Activated naive CD8-positive, alpha-beta T cell treated with anti-CD3 and anti-CD28 coated beads, Interleukin-2, amount 10 ng/mL, durations not matched to agents 7 days and 5 days (primary cell): ENCODE measurements at regions not wholly inside any gene's neighbourhood (a gene's known extent, or its start where the extent isn't known, plus 50 kb on each side); places are given as distances from the start of the nearest gene placed in this dataset.
"Not testable (repeated sequence)": the region's sequence is repeated elsewhere in the genome, so short reads cannot be mapped to it uniquely, and the experiment has no call there.

Experiments
- ATAC-seq: fragments of 150-1000 bp; cut with Tn5 transposase; one replicate; pipeline ENCODE4 v1.10.0; 2021; ENCODE audit warnings: low read depth, moderate library complexity
- POLR2A ChIA-PET: fragments of 350-600 bp; sonication (Branson Sonifier 250); formaldehyde crosslinking; loops from one replicate; lab custom pipeline; 2021; ENCODE audit warnings: antibody characterized with exemption; lab: Charles Lee
- DNase-seq: peaks from one replicate; pipeline ENCODE4 v3.0.0; 2021
- H3K27ac Mint-ChIP-seq: one replicate; pipeline ENCODE4 v1.8.0; 2022; ENCODE audit warnings: mild to moderate bottlenecking, mixed read lengths
- H3K27me3 Mint-ChIP-seq: one replicate; pipeline ENCODE4 v1.8.0; 2022; ENCODE audit warnings: mild to moderate bottlenecking, moderate library complexity, mixed read lengths
- H3K36me3 Mint-ChIP-seq: one replicate; pipeline ENCODE4 v1.8.0; 2021; ENCODE audit warnings: mild to moderate bottlenecking, mixed read lengths
- H3K4me1 Mint-ChIP-seq: one replicate; pipeline ENCODE4 v1.8.0; 2021; ENCODE audit warnings: mixed read lengths
- H3K4me3 Mint-ChIP-seq: one replicate; pipeline ENCODE4 v1.8.0; 2022; ENCODE audit warnings: mild to moderate bottlenecking, moderate library complexity, mixed read lengths
- H3K9me3 Mint-ChIP-seq: one replicate; pipeline ENCODE4 v1.8.0; 2021; ENCODE audit warnings: mixed read lengths

DNA sequence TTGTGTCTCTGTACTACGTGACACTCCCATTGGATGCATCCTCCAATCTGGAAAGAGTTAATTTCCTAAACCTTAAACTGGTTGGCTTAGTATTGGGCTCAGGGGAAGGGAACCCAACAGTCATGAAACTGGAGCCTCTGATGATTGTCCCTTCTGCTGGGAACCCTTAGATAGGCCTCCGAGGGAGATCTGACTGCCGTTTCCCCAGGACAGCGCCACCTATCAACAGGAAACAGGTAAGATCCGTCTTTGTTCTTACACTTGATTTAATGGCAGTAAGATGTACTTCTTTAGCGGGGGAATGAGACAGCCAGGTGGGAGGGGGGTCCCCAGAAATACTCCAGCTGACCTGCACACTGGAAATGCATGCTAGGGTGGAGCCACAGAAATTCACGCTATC is 1749.6 kb downstream of the SI start:
- H3K36me3 Mint-ChIP-seq: no peaks in the 10 kb centered on the region
- no peak overlapping the region for H3K4me3 Mint-ChIP-seq
- no peak for ATAC-seq
- POLR2A ChIA-PET: no interaction called here
- no peaks in the 10 kb centered on the region for H3K4me1 Mint-ChIP-seq
- H3K27me3 Mint-ChIP-seq: no peaks in the 10 kb centered on the region
- peaks cover 4% of the 10 kb centered on the region for H3K9me3 Mint-ChIP-seq
- no peak overlapping the region for H3K27ac Mint-ChIP-seq
- no peak for DNase-seq

DNA sequence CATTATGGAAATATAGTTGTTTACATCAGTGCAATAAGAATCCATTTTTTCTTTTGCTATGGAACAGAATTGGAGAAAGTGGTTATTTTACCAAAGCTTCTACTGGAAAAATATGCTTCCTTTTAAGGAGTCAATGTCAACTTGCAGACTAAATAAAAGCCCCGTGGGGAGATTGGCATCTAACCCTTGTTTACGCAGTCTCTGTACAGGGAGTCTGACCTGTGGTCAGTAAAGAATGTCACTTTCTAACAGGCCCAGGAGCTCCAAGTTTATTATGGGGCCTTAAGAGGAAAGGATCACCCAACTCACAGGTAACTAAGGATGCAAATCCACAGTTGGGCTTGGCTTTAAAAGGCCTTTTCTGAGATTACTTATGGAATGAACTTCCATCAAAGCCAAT is 1751.2 kb downstream of the SI start:
- Mint-ChIP-seq H3K4me1 (no peaks in the 10 kb centered on the region), H3K9me3 (peaks cover 4% of the 10 kb centered on the region), H3K36me3 (no peaks in the 10 kb centered on the region), H3K27ac (no peak overlapping the region), H3K27me3 (no peaks in the 10 kb centered on the region), H3K4me3 (no peak overlapping the region)
- no peak for ATAC-seq
- POLR2A ChIA-PET: no interaction called here
- no peak for DNase-seq

DNA sequence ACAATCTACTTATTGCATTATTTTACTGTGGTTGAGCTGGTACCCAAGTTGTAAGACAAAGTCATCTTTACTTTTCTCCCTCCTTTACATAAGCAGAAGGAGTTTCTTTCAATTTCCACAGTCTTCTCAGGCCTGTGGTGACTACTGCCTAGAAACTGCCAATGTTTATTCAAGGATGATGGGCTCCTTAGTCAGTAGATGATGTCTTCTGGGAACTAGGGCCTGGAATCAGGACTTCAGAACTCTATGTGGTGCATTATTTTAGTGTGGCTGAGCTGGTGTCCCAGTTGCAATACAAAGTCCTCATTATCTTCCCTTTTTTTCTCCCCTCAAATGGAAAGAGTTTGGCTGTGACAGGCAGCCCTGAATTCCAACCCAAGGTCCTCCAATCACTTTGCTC is 1762.5 kb downstream of the SI start:
- Mint-ChIP-seq H3K36me3 (no peaks in the 10 kb centered on the region), H3K4me3 (no peak overlapping the region), H3K4me1 (no peaks in the 10 kb centered on the region), H3K27ac (no peak overlapping the region), H3K27me3 (no peaks in the 10 kb centered on the region), H3K9me3 (no peaks in the 10 kb centered on the region)
- DNase-seq (no peak), ATAC-seq (no peak)
- POLR2A ChIA-PET: no interaction called here

DNA sequence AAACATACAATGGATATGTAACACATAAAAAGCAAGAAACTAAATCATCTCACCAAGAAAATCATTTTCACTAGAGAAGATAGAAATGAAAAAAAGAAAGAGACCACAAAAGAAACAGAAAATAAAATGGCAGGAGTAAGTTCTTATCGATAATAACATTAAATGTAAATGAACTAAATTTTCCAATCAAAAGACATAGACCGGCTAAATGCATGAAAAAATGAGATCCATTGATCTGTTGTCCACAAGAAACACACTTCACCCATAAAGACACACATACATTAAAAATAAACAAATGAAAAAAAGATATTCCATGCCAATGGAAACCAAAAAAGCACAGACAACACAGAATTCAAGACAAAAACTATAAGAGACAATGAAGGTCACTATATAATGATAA is 1771.9 kb downstream of the SI start:
- no peaks in the 10 kb centered on the region for H3K27me3 Mint-ChIP-seq
- DNase-seq (no peak), ATAC-seq (no peak)
- H3K4me3 Mint-ChIP-seq: no peak overlapping the region
- H3K27ac Mint-ChIP-seq: no peak overlapping the region
- no peaks in the 10 kb centered on the region for H3K36me3 Mint-ChIP-seq
- POLR2A ChIA-PET: no interaction called here
- peaks cover 18% of the 10 kb centered on the region for H3K9me3 Mint-ChIP-seq
- no peaks in the 10 kb centered on the region for H3K4me1 Mint-ChIP-seq

DNA sequence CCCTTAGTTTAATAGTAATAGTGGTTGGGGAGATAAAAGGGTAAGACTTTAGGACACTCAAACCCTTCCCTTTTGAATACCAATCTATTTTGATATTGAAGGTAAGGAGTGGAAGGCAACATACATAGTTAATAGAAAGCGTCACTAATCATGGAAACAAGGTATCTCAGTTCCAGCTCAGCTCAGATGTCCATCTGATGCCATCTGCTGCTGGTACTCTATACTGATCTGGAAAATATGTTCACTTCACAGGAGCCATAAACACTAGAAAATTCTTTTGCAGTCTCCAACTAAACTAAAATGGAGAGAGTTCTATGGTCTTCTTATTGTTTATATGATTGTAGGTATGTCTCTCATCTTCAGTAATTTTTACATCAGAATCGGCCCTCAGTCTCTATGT is 1777.1 kb downstream of the OTOL1 start:
- no peak for ATAC-seq
- Mint-ChIP-seq H3K4me3 (no peak overlapping the region), H3K27me3 (no peaks in the 10 kb centered on the region), H3K36me3 (no peaks in the 10 kb centered on the region), H3K27ac (no peak overlapping the region), H3K4me1 (no peaks in the 10 kb centered on the region), H3K9me3 (peaks cover 3% of the 10 kb centered on the region)
- no peak for DNase-seq
- POLR2A ChIA-PET: no interaction called here

DNA sequence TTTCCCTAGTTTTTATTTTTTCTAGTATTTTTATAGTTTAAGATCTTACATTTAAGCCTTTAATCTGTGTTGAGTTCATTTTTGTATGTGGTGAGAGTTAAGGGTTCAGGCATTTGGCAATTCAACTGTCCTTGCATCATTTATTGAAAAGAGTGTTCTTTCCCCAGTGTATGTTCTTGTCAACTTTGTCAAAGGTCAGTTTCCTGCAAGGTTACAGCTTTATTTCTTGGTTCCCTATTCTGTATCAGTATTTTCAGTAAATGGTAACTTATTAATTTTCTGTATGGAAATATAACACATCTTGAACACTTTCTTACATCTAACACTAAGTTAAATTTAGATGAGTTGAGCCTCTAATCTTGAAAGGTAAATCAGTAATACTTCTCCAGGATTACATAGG is 1770.1 kb downstream of the OTOL1 start:
- no peak for ATAC-seq
- POLR2A ChIA-PET: no interaction called here
- no peak for DNase-seq
- no peak overlapping the region for H3K4me3 Mint-ChIP-seq
- no peaks in the 10 kb centered on the region for H3K27me3 Mint-ChIP-seq
- no peaks in the 10 kb centered on the region for H3K4me1 Mint-ChIP-seq
- peaks cover 2% of the 10 kb centered on the region for H3K9me3 Mint-ChIP-seq
- no peaks in the 10 kb centered on the region for H3K36me3 Mint-ChIP-seq
- no peak overlapping the region for H3K27ac Mint-ChIP-seq

DNA sequence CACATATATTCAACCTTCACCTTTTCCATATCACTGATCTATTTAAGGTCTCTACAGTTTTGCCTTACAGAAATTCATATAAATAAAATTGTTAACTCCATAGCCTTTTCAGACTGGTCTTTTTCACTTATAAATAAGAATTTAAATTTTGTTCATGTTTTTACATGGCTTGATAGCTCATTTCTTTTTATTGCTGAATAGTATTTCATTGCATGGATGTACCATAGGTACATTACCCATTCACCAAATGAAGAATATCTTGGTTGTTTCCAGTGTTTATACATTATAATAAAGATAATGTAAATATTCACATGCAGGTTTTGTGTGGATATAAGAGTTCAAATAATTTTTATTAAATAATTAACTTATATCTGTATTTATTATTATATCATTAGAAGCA is 1765.0 kb downstream of the OTOL1 start:
- Mint-ChIP-seq H3K27me3 (no peaks in the 10 kb centered on the region), H3K36me3 (no peaks in the 10 kb centered on the region), H3K4me3 (no peak overlapping the region), H3K27ac (no peak overlapping the region), H3K4me1 (no peaks in the 10 kb centered on the region), H3K9me3 (peaks cover 2% of the 10 kb centered on the region)
- POLR2A ChIA-PET: no interaction called here
- no peak for DNase-seq
- no peak for ATAC-seq

DNA sequence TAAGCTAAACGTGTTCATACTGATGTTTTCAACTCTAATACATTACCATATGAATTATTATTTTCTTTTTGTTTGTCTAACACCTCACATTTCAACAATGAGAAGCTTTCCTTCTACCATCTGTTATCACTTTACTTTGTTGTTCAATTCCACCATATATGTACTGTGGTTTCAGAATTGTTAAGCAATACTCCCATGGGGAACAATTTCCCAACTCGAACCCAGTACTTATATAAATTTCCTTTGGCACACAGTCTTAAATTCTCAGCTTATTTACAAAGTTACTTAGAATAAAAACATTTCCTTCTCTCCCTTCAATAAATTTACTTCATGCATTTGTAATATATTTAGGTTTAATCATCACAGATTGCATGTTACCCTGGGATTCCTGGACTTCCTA is 1764.4 kb downstream of the OTOL1 start:
- Mint-ChIP-seq H3K9me3 (peaks cover 2% of the 10 kb centered on the region), H3K36me3 (no peaks in the 10 kb centered on the region), H3K27me3 (no peaks in the 10 kb centered on the region), H3K27ac (no peak overlapping the region), H3K4me3 (no peak overlapping the region), H3K4me1 (no peaks in the 10 kb centered on the region)
- POLR2A ChIA-PET: no interaction called here
- DNase-seq (no peak), ATAC-seq (no peak)

DNA sequence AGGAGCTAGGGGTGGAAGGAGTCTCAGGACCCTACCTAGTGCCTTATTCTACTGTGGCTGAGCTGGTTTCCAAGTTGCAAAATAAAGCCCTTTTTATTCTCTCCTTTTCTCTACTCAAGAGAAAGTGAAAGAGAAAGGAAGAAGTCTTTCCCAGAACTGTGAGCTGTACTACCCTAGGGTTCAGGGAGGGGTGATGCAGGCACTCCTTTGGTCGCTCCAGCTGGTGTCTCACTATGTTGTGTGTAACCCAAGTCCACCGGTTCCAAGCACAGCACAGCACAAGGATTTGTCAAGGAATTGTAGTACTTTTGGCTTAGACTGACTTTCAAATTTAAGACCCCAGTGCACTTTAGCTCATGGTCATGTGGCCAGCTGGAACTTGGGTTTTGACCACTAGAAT is 1721.7 kb downstream of the OTOL1 start:
- no peak for DNase-seq
- POLR2A ChIA-PET: no interaction called here
- H3K27ac Mint-ChIP-seq: no peak overlapping the region
- ATAC-seq: no peak
- H3K9me3 Mint-ChIP-seq: peaks cover 6% of the 10 kb centered on the region
- H3K27me3 Mint-ChIP-seq: no peaks in the 10 kb centered on the region
- H3K4me3 Mint-ChIP-seq: no peak overlapping the region
- H3K36me3 Mint-ChIP-seq: no peaks in the 10 kb centered on the region
- no peaks in the 10 kb centered on the region for H3K4me1 Mint-ChIP-seq

DNA sequence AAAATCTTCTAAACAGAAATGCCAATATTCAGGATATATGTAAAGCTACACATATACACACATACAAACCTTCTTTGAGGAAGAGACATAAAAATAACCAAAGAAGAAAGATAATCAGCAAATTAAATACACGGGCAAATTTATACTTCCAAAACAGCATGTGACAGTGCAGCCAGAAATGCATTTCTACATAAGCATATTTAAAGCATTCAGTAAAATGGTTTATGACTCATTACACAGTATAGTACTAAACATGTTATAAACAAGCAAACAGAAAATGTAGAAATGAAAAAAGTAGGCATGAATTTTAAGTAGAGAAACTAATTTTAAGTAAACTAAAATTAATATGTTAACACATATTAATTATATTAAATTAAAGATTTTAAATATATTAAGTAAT is 1717.2 kb downstream of the OTOL1 start:
- POLR2A ChIA-PET: no interaction called here
- H3K36me3 Mint-ChIP-seq: no peaks in the 10 kb centered on the region

DNA sequence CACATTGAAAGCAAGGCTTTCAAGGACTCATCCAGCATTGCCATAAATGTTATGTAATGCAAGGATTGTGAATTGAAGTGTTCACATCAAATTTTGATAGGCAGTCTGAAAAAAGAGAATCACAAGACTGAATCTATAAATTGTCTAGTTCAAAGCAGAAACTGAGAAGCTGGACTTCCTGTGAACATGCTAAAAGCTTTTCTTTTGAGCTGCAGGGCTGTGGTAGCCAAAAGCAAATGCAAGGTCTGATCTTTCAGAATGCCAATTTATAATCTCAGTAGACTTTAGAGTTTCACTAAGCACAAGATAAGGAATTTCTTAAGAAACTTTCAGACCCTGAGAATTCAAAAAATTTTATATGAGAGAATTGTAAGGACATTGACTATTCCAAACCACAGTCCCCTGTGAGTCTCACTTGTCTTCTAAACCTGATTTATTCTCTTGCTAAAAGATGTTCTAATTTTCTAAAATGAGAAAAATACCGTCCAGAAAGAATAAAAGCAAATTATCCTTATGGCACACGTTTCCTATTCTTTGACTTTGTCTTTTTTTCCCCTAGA is 1700.3 kb downstream of the OTOL1 start:
- no peaks in the 10 kb centered on the region for H3K4me1 Mint-ChIP-seq
- POLR2A ChIA-PET: no interaction called here
- H3K27me3 Mint-ChIP-seq: no peaks in the 10 kb centered on the region
- H3K36me3 Mint-ChIP-seq: no peaks in the 10 kb centered on the region
- ATAC-seq (no peak), DNase-seq (no peak)
- H3K27ac Mint-ChIP-seq: no peak overlapping the region
- H3K4me3 Mint-ChIP-seq: no peak overlapping the region
- no peaks in the 10 kb centered on the region for H3K9me3 Mint-ChIP-seq

More for the DNA sequence above, 1717.2 kb downstream of the OTOL1 start:
- Mint-ChIP-seq H3K27ac (no peak overlapping the region), H3K4me3 (no peak overlapping the region), H3K9me3 (peaks cover 6% of the 10 kb centered on the region), H3K27me3 (no peaks in the 10 kb centered on the region), H3K4me1 (no peaks in the 10 kb centered on the region)
- DNase-seq (no peak), ATAC-seq (no peak)

DNA sequence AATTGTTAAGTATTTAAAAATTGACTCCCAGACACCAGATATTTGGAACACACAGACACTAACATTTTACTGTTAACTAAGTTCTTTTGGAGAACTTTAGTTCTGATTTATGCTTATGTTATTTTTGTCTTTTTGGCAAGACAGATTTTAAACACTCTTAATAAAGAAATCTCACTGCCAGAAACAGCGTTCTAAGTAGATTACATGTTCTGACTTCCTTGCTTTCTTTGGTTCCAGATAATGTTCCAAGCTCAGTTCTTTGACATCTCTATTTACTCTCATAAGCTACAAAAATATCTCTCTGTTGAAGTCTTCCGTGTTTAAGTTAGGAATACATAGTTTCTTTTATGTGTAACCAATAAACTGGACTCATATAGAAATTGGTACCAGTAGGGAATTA is 1699.6 kb downstream of the OTOL1 start:
- ATAC-seq (no peak), DNase-seq (no peak)
- Mint-ChIP-seq H3K36me3 (no peaks in the 10 kb centered on the region), H3K4me3 (no peak overlapping the region), H3K27me3 (no peaks in the 10 kb centered on the region), H3K27ac (no peak overlapping the region), H3K4me1 (no peaks in the 10 kb centered on the region), H3K9me3 (no peaks in the 10 kb centered on the region)
- POLR2A ChIA-PET: no interaction called here

DNA sequence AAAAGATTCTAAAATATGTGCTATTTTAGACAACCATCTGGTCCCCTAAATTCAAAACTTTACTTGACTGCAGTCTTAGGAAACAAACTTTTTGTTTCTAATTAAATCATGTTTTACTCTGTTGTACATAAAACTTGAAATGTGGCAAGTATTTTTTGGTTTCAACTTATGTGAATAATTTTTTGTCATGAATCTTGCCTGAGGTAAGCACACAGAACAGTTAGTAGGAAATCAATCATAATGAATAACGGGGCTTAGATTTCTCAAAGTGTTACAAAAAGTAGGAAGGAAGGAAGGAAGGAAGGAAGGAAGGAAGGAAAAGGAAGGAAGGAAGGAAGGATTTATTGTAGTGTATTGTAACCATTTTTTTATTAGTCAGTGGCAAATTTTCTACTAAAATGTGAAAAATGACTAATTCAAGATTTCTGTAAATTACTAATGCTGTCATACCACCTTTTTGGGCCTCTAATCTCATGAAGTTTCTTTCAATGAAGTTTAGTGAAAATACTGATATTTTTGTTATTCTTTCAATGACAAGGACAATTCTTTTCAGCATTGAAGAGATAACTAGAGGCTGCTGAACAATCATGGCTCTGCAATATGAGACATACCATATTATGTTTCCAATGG is 1689.2 kb downstream of the OTOL1 start:
- ATAC-seq (no peak), DNase-seq (no peak)
- H3K4me1 Mint-ChIP-seq: no peaks in the 10 kb centered on the region
- no peak overlapping the region for H3K4me3 Mint-ChIP-seq
- H3K9me3 Mint-ChIP-seq: peaks cover 2% of the 10 kb centered on the region
- POLR2A ChIA-PET: no interaction called here
- no peak overlapping the region for H3K27ac Mint-ChIP-seq
- H3K36me3 Mint-ChIP-seq: no peaks in the 10 kb centered on the region
- no peaks in the 10 kb centered on the region for H3K27me3 Mint-ChIP-seq

DNA sequence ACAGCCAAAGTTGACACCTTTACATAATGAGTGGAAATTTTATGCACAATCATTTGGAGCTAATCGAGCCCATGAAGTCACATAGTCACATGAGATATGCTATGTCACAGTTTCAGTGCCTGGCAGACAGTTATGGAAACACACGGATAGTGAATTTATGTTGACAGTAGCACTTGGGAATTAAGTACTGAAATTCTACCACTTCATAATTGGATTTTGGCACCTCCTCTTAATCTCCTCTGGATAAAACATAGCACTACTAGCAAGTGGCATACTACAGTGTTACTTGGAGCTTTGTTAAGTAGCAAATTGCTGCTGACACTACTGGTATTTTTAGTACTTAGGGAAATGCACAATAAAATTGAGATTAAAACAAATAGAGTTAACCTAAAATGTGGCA is 1679.4 kb downstream of the OTOL1 start:
- Mint-ChIP-seq H3K27me3 (no peaks in the 10 kb centered on the region), H3K4me3 (no peak overlapping the region), H3K4me1 (no peaks in the 10 kb centered on the region), H3K27ac (no peak overlapping the region), H3K9me3 (peaks cover 4% of the 10 kb centered on the region), H3K36me3 (no peaks in the 10 kb centered on the region)
- DNase-seq (no peak), ATAC-seq (no peak)
- POLR2A ChIA-PET: no interaction called here

DNA sequence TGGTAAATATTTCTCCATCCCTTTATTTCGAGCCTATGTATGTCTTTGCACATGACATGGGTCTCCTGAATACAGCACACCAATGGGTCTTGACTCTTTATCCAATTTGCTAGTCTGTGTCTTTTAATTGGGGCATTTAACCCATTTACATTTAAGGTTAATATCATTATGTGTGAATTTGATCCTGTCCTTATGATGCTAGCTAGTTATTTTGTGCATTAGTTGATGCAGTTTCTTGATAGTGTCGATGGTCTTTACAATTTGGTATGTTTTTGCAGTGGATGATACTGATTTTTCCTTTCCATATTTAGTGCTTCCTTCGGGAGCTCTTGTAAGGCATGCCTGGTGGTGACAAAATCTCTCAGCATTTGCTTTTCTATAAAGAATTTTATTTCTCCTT is 1675.9 kb downstream of the OTOL1 start:
- ATAC-seq, DNase-seq, H3K27me3 Mint-ChIP-seq, H3K9me3 Mint-ChIP-seq, H3K4me1 Mint-ChIP-seq, H3K27ac Mint-ChIP-seq, POLR2A ChIA-PET, H3K36me3 Mint-ChIP-seq, H3K4me3 Mint-ChIP-seq: not testable (repeated sequence)
